Hippocampal formation (tissue), 2 donors: ENCODE measurements at regions not wholly inside any gene's neighbourhood (a gene's known extent, or its start where the extent isn't known, plus 50 kb on each side); places are given as distances from the start of the nearest gene placed in this dataset.

ENCODE experiments used
- DNase-seq, 2 donors: peaks; one replicate each; lab custom pipeline; 2025; lab: John Stamatoyannopoulos, UW

GRCh38 chr12:107891967-107892366 lies 117.5 kb downstream of the ASCL4 start:
- no peak for DNase-seq

- no peak for DNase-seq
These were observed 120.1 kb downstream of the ASCL4 start for GRCh38 chr12:107894589-107894988.

GRCh38 chr12:107895966-107896365 lies 121.5 kb downstream of the ASCL4 start:
- DNase-seq, result no peak

- no peak for DNase-seq
These were observed 126.1 kb downstream of the ASCL4 start for GRCh38 chr12:107900588-107900987.

GRCh38 chr12:107903341-107904061 lies 129.0 kb downstream of the ASCL4 start:
- no peak for DNase-seq

GRCh38 chr12:107906707-107907106 lies 132.2 kb downstream of the ASCL4 start:
- no peak for DNase-seq

- DNase-seq, result peak; percentile 16 to 43
These were observed 138.0 kb downstream of the ASCL4 start for GRCh38 chr12:107912421-107913004.

- DNase-seq, result no peak
These were observed 140.0 kb downstream of the ASCL4 start for GRCh38 chr12:107914460-107914977.

GRCh38 chr12:107917912-107918800 lies 143.7 kb downstream of the ASCL4 start:
- DNase-seq, result peak in 1 of 2 donors; percentile 13

GRCh38 chr12:107921062-107921461 lies 146.6 kb downstream of the ASCL4 start:
- no peak for DNase-seq

GRCh38 chr12:107925125-107925524 lies 150.6 kb downstream of the ASCL4 start:
- no peak for DNase-seq

GRCh38 chr12:107929436-107929835 lies 154.9 kb downstream of the ASCL4 start:
- DNase-seq, result no peak

- no peak for DNase-seq
These were observed 157.3 kb downstream of the ASCL4 start for GRCh38 chr12:107931761-107932160.

GRCh38 chr12:107938446-107938845 lies 163.9 kb downstream of the ASCL4 start:
- no peak for DNase-seq

- no peak for DNase-seq
These were observed 174.0 kb downstream of the ASCL4 start for GRCh38 chr12:107948391-107948945.

- no peak for DNase-seq
These were observed 176.5 kb downstream of the ASCL4 start for GRCh38 chr12:107951024-107951423.

- DNase-seq, result no peak
These were observed 173.0 kb upstream of the WSCD2 start for GRCh38 chr12:107955966-107956643.

- no peak for DNase-seq
These were observed 171.6 kb upstream of the WSCD2 start for GRCh38 chr12:107957459-107957858.

- no peak for DNase-seq
These were observed 165.5 kb upstream of the WSCD2 start for GRCh38 chr12:107963635-107964034.

GRCh38 chr12:107967170-107967569 lies 161.9 kb upstream of the WSCD2 start:
- no peak for DNase-seq

GRCh38 chr12:107973950-107974349 lies 155.1 kb upstream of the WSCD2 start:
- DNase-seq, result no peak

GRCh38 chr12:107976331-107976730 lies 152.8 kb upstream of the WSCD2 start:
- no peak for DNase-seq
